ENCODE measurements at regions not wholly inside any gene's neighbourhood (a gene's known extent, or its start where the extent isn't known, plus 50 kb on each side); places are given as distances from the start of the nearest gene placed in this dataset.
A peak's percentile ranks its signal among the peaks of the same experiment; 100 is the strongest.

- no peak overlapping the region for H3K27ac ChIP-seq (ENCODE audit: low read depth, low read length)
- WGBS (ENCODE audit: insufficient coverage), result no CpG with 5 or more reads among the region's 2 CpGs
- H3K9me3 ChIP-seq (ENCODE audit: control insufficient read depth, insufficient read depth, low read length), result no peaks in the 10 kb centered on the region
- H3K4me1 ChIP-seq (ENCODE audit: control insufficient read depth, insufficient read depth, low read length), result no peaks in the 10 kb centered on the region
- no peak for DNase-seq (ENCODE audit: low read depth in 4 of 6, low spot score in 6 of 6)
- H3K36me3 ChIP-seq (ENCODE audit: control insufficient read depth, insufficient read depth, low read length), result no peaks in the 10 kb centered on the region
- no peak overlapping the region for H3K4me3 ChIP-seq (ENCODE audit: low read depth, low read length)
- no peaks in the 10 kb centered on the region for H3K27me3 ChIP-seq (ENCODE audit: control insufficient read depth, insufficient read depth, low read length)
Observed at GRCh38 chr9:109919736-109920408, 139.9 kb downstream of the PALM2AKAP2 start.

- Histone ChIP-seq H3K4me3 (ENCODE audit: low read depth, low read length) (no peak overlapping the region), H3K4me1 (ENCODE audit: control insufficient read depth, insufficient read depth, low read length) (no peaks in the 10 kb centered on the region), H3K27ac (ENCODE audit: low read depth, low read length) (no peak overlapping the region), H3K27me3 (ENCODE audit: control insufficient read depth, insufficient read depth, low read length) (no peaks in the 10 kb centered on the region), H3K9me3 (ENCODE audit: control insufficient read depth, insufficient read depth, low read length) (no peaks in the 10 kb centered on the region), H3K36me3 (ENCODE audit: control insufficient read depth, insufficient read depth, low read length) (no peaks in the 10 kb centered on the region)
- DNase-seq (ENCODE audit: low read depth in 4 of 6, low spot score in 6 of 6), result peak in 2 of 6 donors; percentile 50 to 55
- no CpG with 5 or more reads among the region's 2 CpGs for WGBS (ENCODE audit: insufficient coverage)
Observed at GRCh38 chr9:109922617-109923470, 142.8 kb downstream of the PALM2AKAP2 start.

GRCh38 chr9:109923471-109923760 lies 143.4 kb downstream of the PALM2AKAP2 start:
- no peak overlapping the region for H3K4me3 ChIP-seq (ENCODE audit: low read depth, low read length)
- DNase-seq (ENCODE audit: low read depth in 4 of 6, low spot score in 6 of 6), result peak in 1 of 6 donors; percentile 26
- no peaks in the 10 kb centered on the region for H3K9me3 ChIP-seq (ENCODE audit: control insufficient read depth, insufficient read depth, low read length)
- 50% methylated on average over 5 of the region's 5 CpGs for WGBS (ENCODE audit: insufficient coverage)
- no peaks in the 10 kb centered on the region for H3K27me3 ChIP-seq (ENCODE audit: control insufficient read depth, insufficient read depth, low read length)
- H3K36me3 ChIP-seq (ENCODE audit: control insufficient read depth, insufficient read depth, low read length), result no peaks in the 10 kb centered on the region
- H3K27ac ChIP-seq (ENCODE audit: low read depth, low read length), result no peak overlapping the region
- no peaks in the 10 kb centered on the region for H3K4me1 ChIP-seq (ENCODE audit: control insufficient read depth, insufficient read depth, low read length)

GRCh38 chr9:109923806-109924205 lies 143.8 kb downstream of the PALM2AKAP2 start:
- Histone ChIP-seq H3K27ac (ENCODE audit: low read depth, low read length) (no peak overlapping the region), H3K9me3 (ENCODE audit: control insufficient read depth, insufficient read depth, low read length) (no peaks in the 10 kb centered on the region), H3K36me3 (ENCODE audit: control insufficient read depth, insufficient read depth, low read length) (no peaks in the 10 kb centered on the region), H3K4me1 (ENCODE audit: control insufficient read depth, insufficient read depth, low read length) (no peaks in the 10 kb centered on the region), H3K27me3 (ENCODE audit: control insufficient read depth, insufficient read depth, low read length) (no peaks in the 10 kb centered on the region), H3K4me3 (ENCODE audit: low read depth, low read length) (no peak overlapping the region)
- 77% methylated on average over 1 of the region's 3 CpGs for WGBS (ENCODE audit: insufficient coverage)
- no peak for DNase-seq (ENCODE audit: low read depth in 4 of 6, low spot score in 6 of 6)

- no peak for DNase-seq (ENCODE audit: low read depth in 4 of 6, low spot score in 6 of 6)
- no CpG with 5 or more reads among the region's 2 CpGs for WGBS (ENCODE audit: insufficient coverage)
- no peaks in the 10 kb centered on the region for H3K9me3 ChIP-seq (ENCODE audit: control insufficient read depth, insufficient read depth, low read length)
Observed at GRCh38 chr9:109925799-109926198, 145.8 kb downstream of the PALM2AKAP2 start.

GRCh38 chr9:109926421-109926869 lies 146.4 kb downstream of the PALM2AKAP2 start:
- DNase-seq (ENCODE audit: low read depth in 4 of 6, low spot score in 6 of 6), result no peak
- Histone ChIP-seq H3K36me3 (ENCODE audit: control insufficient read depth, insufficient read depth, low read length) (no peaks in the 10 kb centered on the region), H3K4me3 (ENCODE audit: low read depth, low read length) (no peak overlapping the region), H3K4me1 (ENCODE audit: control insufficient read depth, insufficient read depth, low read length) (no peaks in the 10 kb centered on the region), H3K27me3 (ENCODE audit: control insufficient read depth, insufficient read depth, low read length) (no peaks in the 10 kb centered on the region), H3K27ac (ENCODE audit: low read depth, low read length) (no peak overlapping the region), H3K9me3 (ENCODE audit: control insufficient read depth, insufficient read depth, low read length) (no peaks in the 10 kb centered on the region)
- 67% methylated on average over 1 of the region's 3 CpGs for WGBS (ENCODE audit: insufficient coverage)

More at GRCh38 chr9:109925799-109926198, 145.8 kb downstream of the PALM2AKAP2 start:
- Histone ChIP-seq H3K27ac (ENCODE audit: low read depth, low read length) (no peak overlapping the region), H3K4me3 (ENCODE audit: low read depth, low read length) (no peak overlapping the region), H3K27me3 (ENCODE audit: control insufficient read depth, insufficient read depth, low read length) (no peaks in the 10 kb centered on the region), H3K36me3 (ENCODE audit: control insufficient read depth, insufficient read depth, low read length) (no peaks in the 10 kb centered on the region), H3K4me1 (ENCODE audit: control insufficient read depth, insufficient read depth, low read length) (no peaks in the 10 kb centered on the region)

- no peaks in the 10 kb centered on the region for H3K9me3 ChIP-seq (ENCODE audit: control insufficient read depth, insufficient read depth, low read length)
- H3K27me3 ChIP-seq (ENCODE audit: control insufficient read depth, insufficient read depth, low read length), result no peaks in the 10 kb centered on the region
- no peaks in the 10 kb centered on the region for H3K4me1 ChIP-seq (ENCODE audit: control insufficient read depth, insufficient read depth, low read length)
- H3K4me3 ChIP-seq (ENCODE audit: low read depth, low read length), result no peak overlapping the region
- WGBS (ENCODE audit: insufficient coverage), result 58% methylated on average over 7 of the region's 7 CpGs
- H3K36me3 ChIP-seq (ENCODE audit: control insufficient read depth, insufficient read depth, low read length), result no peaks in the 10 kb centered on the region
- H3K27ac ChIP-seq (ENCODE audit: low read depth, low read length), result no peak overlapping the region
- DNase-seq (ENCODE audit: low read depth in 4 of 6, low spot score in 6 of 6), result no peak
Observed at GRCh38 chr9:109931623-109932022, 151.6 kb downstream of the PALM2AKAP2 start.

- Histone ChIP-seq H3K4me3 (ENCODE audit: low read depth, low read length) (no peak overlapping the region), H3K36me3 (ENCODE audit: control insufficient read depth, insufficient read depth, low read length) (no peaks in the 10 kb centered on the region), H3K27me3 (ENCODE audit: control insufficient read depth, insufficient read depth, low read length) (no peaks in the 10 kb centered on the region), H3K9me3 (ENCODE audit: control insufficient read depth, insufficient read depth, low read length) (no peaks in the 10 kb centered on the region), H3K4me1 (ENCODE audit: control insufficient read depth, insufficient read depth, low read length) (no peaks in the 10 kb centered on the region), H3K27ac (ENCODE audit: low read depth, low read length) (no peak overlapping the region)
- 97% methylated on average over 3 of the region's 5 CpGs for WGBS (ENCODE audit: insufficient coverage)
- no peak for DNase-seq (ENCODE audit: low read depth in 4 of 6, low spot score in 6 of 6)
Observed at GRCh38 chr9:109934136-109934856, 154.3 kb downstream of the PALM2AKAP2 start.

GRCh38 chr9:109934857-109935215 lies 154.8 kb downstream of the PALM2AKAP2 start:
- Histone ChIP-seq H3K27ac (ENCODE audit: low read depth, low read length) (no peak overlapping the region), H3K36me3 (ENCODE audit: control insufficient read depth, insufficient read depth, low read length) (no peaks in the 10 kb centered on the region), H3K27me3 (ENCODE audit: control insufficient read depth, insufficient read depth, low read length) (no peaks in the 10 kb centered on the region), H3K4me3 (ENCODE audit: low read depth, low read length) (no peak overlapping the region), H3K9me3 (ENCODE audit: control insufficient read depth, insufficient read depth, low read length) (no peaks in the 10 kb centered on the region), H3K4me1 (ENCODE audit: control insufficient read depth, insufficient read depth, low read length) (no peaks in the 10 kb centered on the region)
- no CpG with 5 or more reads among the region's 4 CpGs for WGBS (ENCODE audit: insufficient coverage)
- no peak for DNase-seq (ENCODE audit: low read depth in 4 of 6, low spot score in 6 of 6)

All from spinal cord (tissue), 9 donors.